SK-N-SH (cell line): ENCODE measurements at regions not wholly inside any gene's neighbourhood (a gene's known extent, or its start where the extent isn't known, plus 50 kb on each side); places are given as distances from the start of the nearest gene placed in this dataset.
A peak's percentile ranks its signal among the peaks of the same experiment; 100 is the strongest.

ENCODE experiments used
- CTCF ChIA-PET: fragments of 300-600, 350-600 bp; formaldehyde crosslinking; extraction: SDS; loops from one replicate; lab custom pipeline; 2021; lab: Yijun Ruan, JAX
- POLR2A ChIA-PET: fragments of 350-600 bp; sonication (Branson Sonifier 250); formaldehyde crosslinking; extraction: SDS; loops from one replicate; lab custom pipeline; 2020; ENCODE audit warnings: antibody characterized with exemption, inconsistent platforms; lab: Yijun Ruan, JAX
- DNase-seq: peaks from one replicate; pipeline ENCODE4 v3.0.0; 2012
- H2AFZ ChIP-seq: fragments of 200-600 bp; sonication (generic); 2 replicates; pipeline ENCODE4 v1.8.1; 2016; ENCODE audit warnings: antibody characterized with exemption, mild to moderate bottlenecking, low read depth
- H3F3A ChIP-seq: fragments of 200-600 bp; sonication (generic); replicated peaks from 2 replicates; pipeline ENCODE3; 2016; ENCODE audit warnings: antibody characterized with exemption, mild to moderate bottlenecking; ENCODE audit not compliant: insufficient read depth
- H3K27ac ChIP-seq, 2 experiments: fragments of 200-500 bp in 1 of 2; fragments of 200-600 bp in 1 of 2; sonication (Bioruptor generic) in 1 of 2; sonication (generic), shearing (Covaris generic) in 1 of 2; 2 replicates each; pipeline versions ENCODE4 v1.5.1 to v1.6.1; 2014 to 2016; ENCODE audit warnings: low read depth in 2 of 2, inconsistent platforms in 1 of 2, low read length in 1 of 2, mild to moderate bottlenecking in 1 of 2, mixed read lengths in 1 of 2
- H3K27me3 ChIP-seq: fragments of 200-600 bp; sonication (generic), shearing (Covaris generic); 2 replicates; pipeline ENCODE4 v1.6.1; 2016; ENCODE audit warnings: mixed run types; ENCODE audit not compliant: insufficient read depth
- H3K36me3 ChIP-seq, 2 experiments: fragments of 200-500 bp in 1 of 2; fragments of 200-600 bp in 1 of 2; sonication (Bioruptor generic) in 1 of 2; sonication (generic) in 1 of 2; replicated peaks in 1 of 2; 2 replicates each; pipeline versions ENCODE3 to v1.5.1; 2014 to 2016; ENCODE audit warnings: low read length in 1 of 2, mild to moderate bottlenecking in 1 of 2; ENCODE audit not compliant: insufficient read depth in 2 of 2, control insufficient read depth in 1 of 2
- H3K4me1 ChIP-seq, 2 experiments: fragments of 200-500 bp in 1 of 2; fragments of 200-600 bp in 1 of 2; sonication (Bioruptor generic) in 1 of 2; sonication (generic), shearing (Covaris generic) in 1 of 2; 2 replicates each; pipeline versions ENCODE4 v1.5.1 to v1.6.1; 2014 to 2016; ENCODE audit warnings: low read depth in 1 of 2, low read length in 1 of 2, mixed run types in 1 of 2; ENCODE audit not compliant: insufficient read depth in 2 of 2, control insufficient read depth in 1 of 2
- H3K4me2 ChIP-seq: fragments of 200-600 bp; sonication (generic), shearing (Covaris generic); 2 replicates; pipeline ENCODE4 v1.6.1; 2017; ENCODE audit warnings: mixed run types
- H3K4me3 ChIP-seq, 2 experiments: fragments of 200-500 bp in 1 of 2; fragments of 200-600 bp in 1 of 2; sonication (Bioruptor generic) in 1 of 2; sonication (generic), shearing (Covaris generic) in 1 of 2; 2 replicates each; pipeline versions ENCODE4 v1.5.1 to v1.8.1; 2014 to 2016; ENCODE audit warnings: low read depth in 2 of 2, inconsistent platforms in 1 of 2, low read length in 1 of 2, mild to moderate bottlenecking in 1 of 2, mixed read lengths in 1 of 2, moderate library complexity in 1 of 2
- H3K79me2 ChIP-seq: fragments of 200-600 bp; sonication (generic); 2 replicates; pipeline ENCODE4 v1.8.1; 2017; ENCODE audit warnings: mild to moderate bottlenecking; ENCODE audit not compliant: insufficient read depth
- H3K9ac ChIP-seq: fragments of 200-600 bp; sonication (generic); 2 replicates; pipeline ENCODE4 v1.6.1; 2017; ENCODE audit warnings: mixed run types
- H3K9me2 ChIP-seq: fragments of 200-600 bp; sonication (generic); 2 replicates; pipeline ENCODE4 v1.6.1; 2017; ENCODE audit warnings: mixed run types
- H3K9me3 ChIP-seq: fragments of 200-600 bp; sonication (generic); 2 replicates; pipeline ENCODE4 v1.6.1; 2017; ENCODE audit warnings: mixed run types, mild to moderate bottlenecking, moderate library complexity
- H4K20me1 ChIP-seq: fragments of 200-600 bp; sonication (generic); 2 replicates; pipeline ENCODE4 v1.6.1; 2017; ENCODE audit warnings: mild to moderate bottlenecking, mixed run types; ENCODE audit not compliant: insufficient read depth
- CHD2 ChIP-seq: fragments of 150-350 bp; IDR thresholded peaks from 2 replicates; pipeline ENCODE4 v1.6.1; 2018; ENCODE audit warnings: low read length; ENCODE audit not compliant: partially characterized antibody
- ELF1 ChIP-seq: IDR thresholded peaks from 2 replicates; pipeline ENCODE4 v1.4.0; 2012
- EZH2phosphoT487 ChIP-seq: fragments of 200-600 bp; sonication (generic); IDR thresholded peaks from 2 replicates; pipeline ENCODE4 v1.6.1; 2017; ENCODE audit warnings: low read depth, mixed run types, mild to moderate bottlenecking, antibody characterized with exemption, moderate library complexity, borderline replicate concordance
- FOXJ3 ChIP-seq: sonication (generic); formaldehyde crosslinking; IDR thresholded peaks from 2 replicates; pipeline ENCODE4 v1.5.1; 2020; ENCODE audit warnings: mild to moderate bottlenecking, missing genetic modification reagents
- FOXM1 ChIP-seq: IDR thresholded peaks from 2 replicates; pipeline ENCODE4 v1.4.0; 2012; ENCODE audit warnings: low read depth, mild to moderate bottlenecking
- GABPA ChIP-seq: IDR thresholded peaks from 2 replicates; pipeline ENCODE4 v1.4.0; 2012; ENCODE audit warnings: low read depth, mild to moderate bottlenecking
- GATA2 ChIP-seq: sonication (generic); formaldehyde crosslinking; IDR thresholded peaks from 2 replicates; pipeline ENCODE4 v1.5.0; 2020; ENCODE audit warnings: mild to moderate bottlenecking, missing genetic modification reagents
- IRF3 ChIP-seq: fragments of 150-350 bp; IDR thresholded peaks from 2 replicates; pipeline ENCODE4 v1.6.1; 2016; ENCODE audit warnings: mild to moderate bottlenecking, low read depth, low read length
- JUND ChIP-seq: IDR thresholded peaks from 2 replicates; pipeline ENCODE4 v1.4.0; 2012
- MEF2A ChIP-seq: IDR thresholded peaks from 2 replicates; pipeline ENCODE4 v1.4.0; 2012; ENCODE audit warnings: low read depth, borderline replicate concordance
- NFIC ChIP-seq: IDR thresholded peaks from 2 replicates; pipeline ENCODE4 v1.4.0; 2012; ENCODE audit warnings: borderline replicate concordance
- NRF1 ChIP-seq: IDR thresholded peaks from 2 replicates; pipeline ENCODE4 v1.6.1; 2012; ENCODE audit warnings: low read depth, mild to moderate bottlenecking, low read length
- POLR2AphosphoS5 ChIP-seq: IDR thresholded peaks from 2 replicates; pipeline ENCODE4 v1.6.1; 2012; ENCODE audit warnings: low read depth, low read length
- REST ChIP-seq: IDR thresholded peaks from 2 replicates; pipeline ENCODE4 v1.6.1; 2012; ENCODE audit warnings: mild to moderate bottlenecking, low read depth, low read length, moderate library complexity
- RXRA ChIP-seq: IDR thresholded peaks from 2 replicates; pipeline ENCODE4 v1.4.0; 2012; ENCODE audit warnings: low read depth, mild to moderate bottlenecking, borderline replicate concordance
- TAF1 ChIP-seq: IDR thresholded peaks from 2 replicates; pipeline ENCODE4 v1.6.1; 2012; ENCODE audit warnings: low read depth, mild to moderate bottlenecking, low read length, moderate library complexity, borderline replicate concordance
- TCF12 ChIP-seq: IDR thresholded peaks from 2 replicates; pipeline ENCODE4 v1.4.0; 2012
- TEAD4 ChIP-seq: IDR thresholded peaks from 2 replicates; pipeline ENCODE4 v1.4.0; 2012; ENCODE audit warnings: mild to moderate bottlenecking, borderline replicate concordance; ENCODE audit not compliant: insufficient read depth
- USF2 ChIP-seq: fragments of 150-350 bp; IDR thresholded peaks from 2 replicates; pipeline ENCODE4 v1.6.1; 2017; ENCODE audit warnings: antibody characterized with exemption, low read length, low read depth, borderline replicate concordance
- YY1 ChIP-seq: IDR thresholded peaks from 2 replicates; pipeline ENCODE4 v1.4.0; 2012; ENCODE audit warnings: low read depth, mild to moderate bottlenecking
- WGBS: methylation state at CpG from one replicate; pipeline ENCODE4 v1.1.6; 2017; ENCODE audit warnings: low lambda C conversion rate; 5-methylcytosine and 5-hydroxymethylcytosine counted together
- TF ChIP-seq, protein P1 (sequence below): IDR thresholded peaks from 2 replicates; pipeline ENCODE4 v1.4.0; 2012; ENCODE audit warnings: low read depth, borderline replicate concordance
- TF ChIP-seq, protein P2 (sequence below): IDR thresholded peaks from 2 replicates; pipeline ENCODE4 v1.4.0; 2012; ENCODE audit warnings: low read depth
- TF ChIP-seq, protein P3 (sequence below): fragments of 200-600 bp; sonication (generic); IDR thresholded peaks from 2 replicates; pipeline ENCODE4 v1.6.1; 2017; ENCODE audit warnings: antibody characterized with exemption, mild to moderate bottlenecking, moderate library complexity
- TF ChIP-seq, protein P4 (sequence below): IDR thresholded peaks from 2 replicates; pipeline ENCODE4; 2012

DNA sequence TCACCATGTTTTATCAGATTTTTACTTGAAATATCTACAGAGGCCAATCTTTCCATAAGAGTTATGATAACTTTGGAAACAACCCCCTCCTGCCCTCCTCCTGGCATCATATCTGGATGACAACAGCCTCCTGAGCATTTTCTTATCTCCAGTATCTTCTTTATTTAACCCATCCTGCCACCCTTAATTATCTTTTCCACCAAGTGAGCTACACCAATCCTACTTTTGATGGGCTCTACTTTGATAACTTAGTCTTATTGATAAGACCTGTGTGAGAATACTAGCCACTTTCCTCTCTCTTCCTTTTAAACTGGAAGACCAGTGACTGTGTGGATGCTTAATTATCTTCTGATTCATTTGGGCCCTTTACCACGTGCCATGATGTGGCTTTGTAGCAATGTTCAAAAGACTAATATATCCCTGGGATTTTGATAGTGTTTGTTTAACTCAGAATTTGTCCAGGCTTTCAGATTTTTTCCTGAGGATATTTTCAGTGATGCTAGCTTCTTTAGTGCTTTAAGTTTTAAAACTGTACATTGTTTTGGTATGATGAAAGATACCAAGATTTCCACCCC lies 330.1 kb upstream of the GIMD1 start:
- no peak overlapping the region for H3K9ac ChIP-seq
- H3K27me3 ChIP-seq: no peaks in the 10 kb centered on the region
- H4K20me1 ChIP-seq: no peaks in the 10 kb centered on the region
- H3F3A ChIP-seq: no peaks in the 10 kb centered on the region
- no peak for DNase-seq
- no peaks in the 10 kb centered on the region for H3K79me2 ChIP-seq
- H3K4me3 ChIP-seq: no peak overlapping the region
- H3K9me3 ChIP-seq: no peaks in the 10 kb centered on the region
- H3K9me2 ChIP-seq: no peaks in the 10 kb centered on the region
- no peak overlapping the region for H3K27ac ChIP-seq
- CTCF ChIA-PET: no interaction called here
- POLR2A ChIA-PET: no interaction called here
- no peak overlapping the region for H3K4me2 ChIP-seq
- no peaks in the 10 kb centered on the region for H3K36me3 ChIP-seq
- 25% methylated on average over 1 of the region's 1 CpG for WGBS
- H3K4me1 ChIP-seq: no peaks in the 10 kb centered on the region
- H2AFZ ChIP-seq: no peak overlapping the region
- TF ChIP-seq TCF12 (peak; percentile 69), USF2 (no peak), GABPA (no peak), IRF3 (no peak), ELF1 (no peak), POLR2AphosphoS5 (no peak), MEF2A (no peak), NFIC (peak; percentile 37; the same call in 1 of the 2 replicates), FOXJ3 (CRISPR knock-in tag) (no peak), YY1 (no peak), TAF1 (no peak), JUND (0 out of 2 replicates have a peak, but pooled peaks have one; percentile 31), GATA2 (no peak), TEAD4 (no peak), FOXM1 (no peak), RXRA (no peak), CHD2 (no peak), EZH2phosphoT487 (no peak), NRF1 (no peak), REST (no peak)
- TF ChIP-seq, protein P1, sequence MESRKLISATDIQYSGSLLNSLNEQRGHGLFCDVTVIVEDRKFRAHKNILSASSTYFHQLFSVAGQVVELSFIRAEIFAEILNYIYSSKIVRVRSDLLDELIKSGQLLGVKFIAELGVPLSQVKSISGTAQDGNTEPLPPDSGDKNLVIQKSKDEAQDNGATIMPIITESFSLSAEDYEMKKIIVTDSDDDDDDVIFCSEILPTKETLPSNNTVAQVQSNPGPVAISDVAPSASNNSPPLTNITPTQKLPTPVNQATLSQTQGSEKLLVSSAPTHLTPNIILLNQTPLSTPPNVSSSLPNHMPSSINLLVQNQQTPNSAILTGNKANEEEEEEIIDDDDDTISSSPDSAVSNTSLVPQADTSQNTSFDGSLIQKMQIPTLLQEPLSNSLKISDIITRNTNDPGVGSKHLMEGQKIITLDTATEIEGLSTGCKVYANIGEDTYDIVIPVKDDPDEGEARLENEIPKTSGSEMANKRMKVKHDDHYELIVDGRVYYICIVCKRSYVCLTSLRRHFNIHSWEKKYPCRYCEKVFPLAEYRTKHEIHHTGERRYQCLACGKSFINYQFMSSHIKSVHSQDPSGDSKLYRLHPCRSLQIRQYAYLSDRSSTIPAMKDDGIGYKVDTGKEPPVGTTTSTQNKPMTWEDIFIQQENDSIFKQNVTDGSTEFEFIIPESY: no peak
- TF ChIP-seq, protein P2, sequence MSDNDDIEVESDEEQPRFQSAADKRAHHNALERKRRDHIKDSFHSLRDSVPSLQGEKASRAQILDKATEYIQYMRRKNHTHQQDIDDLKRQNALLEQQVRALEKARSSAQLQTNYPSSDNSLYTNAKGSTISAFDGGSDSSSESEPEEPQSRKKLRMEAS: no peak
- TF ChIP-seq, protein P3, sequence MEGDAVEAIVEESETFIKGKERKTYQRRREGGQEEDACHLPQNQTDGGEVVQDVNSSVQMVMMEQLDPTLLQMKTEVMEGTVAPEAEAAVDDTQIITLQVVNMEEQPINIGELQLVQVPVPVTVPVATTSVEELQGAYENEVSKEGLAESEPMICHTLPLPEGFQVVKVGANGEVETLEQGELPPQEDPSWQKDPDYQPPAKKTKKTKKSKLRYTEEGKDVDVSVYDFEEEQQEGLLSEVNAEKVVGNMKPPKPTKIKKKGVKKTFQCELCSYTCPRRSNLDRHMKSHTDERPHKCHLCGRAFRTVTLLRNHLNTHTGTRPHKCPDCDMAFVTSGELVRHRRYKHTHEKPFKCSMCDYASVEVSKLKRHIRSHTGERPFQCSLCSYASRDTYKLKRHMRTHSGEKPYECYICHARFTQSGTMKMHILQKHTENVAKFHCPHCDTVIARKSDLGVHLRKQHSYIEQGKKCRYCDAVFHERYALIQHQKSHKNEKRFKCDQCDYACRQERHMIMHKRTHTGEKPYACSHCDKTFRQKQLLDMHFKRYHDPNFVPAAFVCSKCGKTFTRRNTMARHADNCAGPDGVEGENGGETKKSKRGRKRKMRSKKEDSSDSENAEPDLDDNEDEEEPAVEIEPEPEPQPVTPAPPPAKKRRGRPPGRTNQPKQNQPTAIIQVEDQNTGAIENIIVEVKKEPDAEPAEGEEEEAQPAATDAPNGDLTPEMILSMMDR: no peak
- TF ChIP-seq, protein P4, sequence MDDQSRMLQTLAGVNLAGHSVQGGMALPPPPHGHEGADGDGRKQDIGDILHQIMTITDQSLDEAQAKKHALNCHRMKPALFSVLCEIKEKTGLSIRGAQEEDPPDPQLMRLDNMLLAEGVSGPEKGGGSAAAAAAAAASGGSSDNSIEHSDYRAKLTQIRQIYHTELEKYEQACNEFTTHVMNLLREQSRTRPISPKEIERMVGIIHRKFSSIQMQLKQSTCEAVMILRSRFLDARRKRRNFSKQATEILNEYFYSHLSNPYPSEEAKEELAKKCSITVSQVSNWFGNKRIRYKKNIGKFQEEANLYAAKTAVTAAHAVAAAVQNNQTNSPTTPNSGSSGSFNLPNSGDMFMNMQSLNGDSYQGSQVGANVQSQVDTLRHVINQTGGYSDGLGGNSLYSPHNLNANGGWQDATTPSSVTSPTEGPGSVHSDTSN: peak; percentile 48
